NOMO-1 treated with DMSO at 0.1 percent for 48 hours (cell line): ENCODE measurements at regions not wholly inside any gene's neighbourhood (a gene's known extent, or its start where the extent isn't known, plus 50 kb on each side); places are given as distances from the start of the nearest gene placed in this dataset.

Experiments used
- DNase-seq: peaks from one replicate; lab custom pipeline; 2025; ENCODE audit not compliant: unreplicated experiment; lab: John Stamatoyannopoulos, UW

- no peak for DNase-seq
These were observed 55.8 kb upstream of the CDH6 start for GRCh38 chr5:31137676-31138075.

- DNase-seq: no peak
These were observed 57.9 kb upstream of the CDH6 start for GRCh38 chr5:31135542-31135941.

GRCh38 chr5:31133488-31133887 is 60.0 kb upstream of the CDH6 start:
- DNase-seq: peak; percentile 81

DNA sequence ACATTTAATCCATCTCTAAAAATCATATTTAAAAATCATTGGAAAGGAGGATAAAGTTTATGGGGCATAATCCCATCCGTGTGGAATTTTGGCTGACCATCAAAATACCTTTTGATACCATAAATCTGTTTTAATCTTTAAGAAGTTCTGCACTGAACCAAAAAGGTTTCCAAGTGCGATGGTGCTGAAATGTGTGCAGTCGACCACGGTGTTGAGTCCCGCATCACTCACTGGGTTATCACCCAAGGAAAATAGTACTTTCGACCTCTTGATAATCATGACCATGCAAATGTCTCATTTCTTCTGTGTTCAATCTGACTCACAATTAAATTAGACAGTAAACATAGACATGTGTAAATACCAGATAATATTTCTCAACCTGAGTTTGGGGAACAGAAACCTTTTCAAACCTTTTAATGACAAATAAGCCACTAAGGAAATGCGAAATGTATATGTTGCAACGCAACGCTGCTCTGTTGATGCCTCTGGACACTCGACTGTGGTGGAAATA is 62.0 kb upstream of the CDH6 start:
- DNase-seq: peak; percentile 52

GRCh38 chr5:31130676-31131075 is 62.8 kb upstream of the CDH6 start:
- DNase-seq: no peak

DNA sequence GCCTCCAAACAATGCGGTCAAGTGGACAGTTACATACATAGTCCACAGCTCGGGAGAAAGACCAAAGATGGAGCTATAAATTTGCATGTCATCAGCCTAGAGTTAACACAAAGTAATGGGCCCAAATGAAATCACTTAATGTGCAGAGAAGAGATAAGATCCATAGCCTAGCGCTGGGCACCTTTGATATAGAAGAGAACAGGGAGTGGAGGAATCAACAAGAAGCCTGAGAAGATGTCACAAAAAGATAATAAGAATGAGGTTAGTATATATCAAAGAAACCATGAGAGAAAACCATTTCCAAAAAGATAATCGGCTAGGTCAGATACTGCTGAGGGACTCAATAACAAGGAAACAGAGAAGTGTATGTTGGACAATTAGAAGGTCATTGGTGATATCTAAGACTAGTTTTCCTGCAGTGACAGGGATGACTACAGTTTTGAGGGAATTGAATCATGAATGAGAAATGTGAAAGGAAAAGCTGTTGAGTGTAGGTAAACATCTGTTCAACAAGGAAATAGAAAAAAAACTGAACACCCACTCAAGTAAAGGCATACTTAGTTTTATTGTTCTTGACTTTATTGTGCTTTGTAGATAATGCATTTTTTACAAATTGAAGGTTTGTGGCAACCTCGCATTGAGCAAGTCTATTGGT is 68.7 kb upstream of the CDH6 start:
- DNase-seq: no peak

DNA sequence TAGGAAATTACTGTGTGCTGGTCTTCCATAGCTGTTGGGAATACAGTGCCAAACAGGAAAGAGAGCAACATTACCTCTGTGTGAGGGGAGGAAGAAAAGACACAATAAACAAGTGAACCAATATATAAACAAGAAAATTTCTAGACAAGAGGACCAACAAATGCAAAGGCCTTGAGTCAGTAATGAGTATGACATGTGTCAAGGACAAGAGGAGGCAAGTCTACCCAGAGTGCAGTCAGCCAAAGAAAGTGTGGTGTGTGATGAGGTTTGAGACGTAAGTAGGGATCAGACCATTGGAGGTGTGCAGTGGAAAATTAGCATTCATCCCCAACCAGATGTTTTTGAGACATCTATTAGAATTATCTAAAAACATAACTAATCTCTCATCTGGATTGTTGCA is 69.5 kb upstream of the CDH6 start:
- no peak for DNase-seq

GRCh38 chr5:31122998-31123951 is 70.2 kb upstream of the CDH6 start:
- DNase-seq: no peak

- no peak for DNase-seq
These were observed 72.3 kb upstream of the CDH6 start for GRCh38 chr5:31121224-31121623.

DNA sequence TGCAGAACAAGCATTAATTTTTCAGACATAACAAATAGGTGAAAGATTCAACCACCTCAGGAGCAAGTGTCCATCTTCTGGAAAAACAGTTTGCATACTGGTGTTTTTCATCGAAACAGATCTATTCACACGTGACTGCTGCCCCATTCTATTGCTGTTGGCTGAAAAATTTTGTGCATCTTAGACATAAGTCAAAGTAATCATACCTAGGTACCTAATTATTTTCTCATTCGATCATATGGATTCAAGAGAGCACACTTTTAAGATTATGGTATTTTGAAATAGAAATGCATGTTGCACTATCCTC is 72.9 kb upstream of the CDH6 start:
- DNase-seq: no peak

DNA sequence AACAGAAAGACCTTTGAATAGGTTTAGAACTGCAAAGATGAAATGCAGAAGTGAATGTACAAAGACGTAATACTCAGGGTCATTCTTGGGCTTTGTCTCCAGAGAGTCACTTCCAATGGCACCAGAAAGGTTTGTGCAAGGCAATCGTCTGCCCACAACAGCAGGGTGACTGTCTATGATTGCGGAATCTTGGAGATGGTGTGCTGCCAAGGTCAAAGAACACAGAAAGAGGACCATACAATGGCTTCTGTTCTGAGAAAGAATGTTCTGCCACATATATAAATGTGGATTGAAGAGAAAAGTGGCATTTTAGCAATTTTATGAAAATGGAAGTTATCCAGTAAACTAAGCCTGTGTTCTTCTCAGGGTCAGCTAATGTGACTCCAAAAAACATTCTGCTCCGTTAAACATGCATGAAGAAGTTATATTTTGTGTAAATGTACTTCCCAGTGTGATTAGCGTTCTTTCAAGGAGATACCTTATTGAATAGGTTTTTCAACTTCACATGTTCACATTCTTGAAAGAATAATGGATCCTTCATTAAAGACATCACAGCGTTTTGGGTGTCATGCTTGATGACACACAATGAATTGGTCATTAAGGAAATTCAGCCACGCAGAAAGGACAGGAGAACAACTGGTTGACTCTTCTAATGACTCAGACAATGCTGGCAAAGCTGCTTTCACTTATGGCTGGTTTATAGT is 73.4 kb upstream of the CDH6 start:
- DNase-seq: peak; percentile 53

DNA sequence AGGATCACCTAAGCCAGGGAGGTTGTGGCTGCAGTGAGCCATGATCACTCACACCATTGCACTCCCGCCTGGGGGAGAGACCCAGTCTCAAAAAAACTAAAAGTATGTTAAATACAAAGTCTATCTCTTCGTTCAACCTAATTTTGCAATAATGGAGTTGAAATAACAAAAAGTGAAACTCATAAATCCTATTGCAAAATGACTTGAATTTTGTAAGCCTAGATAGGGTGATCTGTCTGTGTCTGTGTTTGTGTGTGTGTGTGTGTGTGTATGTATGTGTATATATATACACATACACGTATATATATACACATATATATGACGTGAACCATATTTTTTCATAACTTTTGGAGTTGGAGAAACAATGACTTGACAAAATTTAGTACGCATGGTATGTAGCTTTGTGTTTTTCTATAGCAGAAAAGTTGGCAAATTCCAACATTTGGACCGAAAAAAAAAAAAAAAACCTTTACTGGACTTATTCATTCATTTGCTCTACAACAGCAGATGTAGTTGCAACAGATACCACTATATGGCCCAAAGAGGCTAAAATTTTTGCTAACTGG is 76.9 kb upstream of the CDH6 start:
- peak; percentile 23 for DNase-seq

- no peak for DNase-seq
These were observed 78.7 kb upstream of the CDH6 start for GRCh38 chr5:31114817-31115216.

GRCh38 chr5:31113666-31114350 is 79.7 kb upstream of the CDH6 start:
- no peak for DNase-seq

DNA sequence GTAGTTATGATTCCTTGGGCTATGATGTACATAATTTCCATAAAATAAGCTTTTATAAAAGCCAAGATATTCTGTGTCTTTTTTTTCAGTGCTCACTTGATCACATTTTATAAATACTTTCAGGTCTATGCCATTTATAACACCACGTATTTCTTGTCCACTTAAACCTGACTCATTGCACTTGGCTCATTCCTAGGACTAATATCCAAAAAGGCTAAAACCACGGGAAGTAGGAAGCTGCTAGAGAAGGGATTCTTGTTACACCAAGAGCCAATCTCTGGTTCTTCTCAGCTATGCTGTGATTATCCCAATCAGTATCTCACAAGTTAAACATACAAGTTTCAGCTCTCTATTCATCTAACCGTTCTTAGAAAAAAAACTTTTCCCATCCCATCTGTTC is 80.4 kb upstream of the CDH6 start:
- no peak for DNase-seq

- no peak for DNase-seq
These were observed 86.4 kb upstream of the CDH6 start for GRCh38 chr5:31107091-31107518.

GRCh38 chr5:31106691-31107090 is 86.8 kb upstream of the CDH6 start:
- DNase-seq: no peak

- no peak for DNase-seq
These were observed 87.2 kb upstream of the CDH6 start for GRCh38 chr5:31106278-31106677.

- no peak for DNase-seq
These were observed 88.7 kb upstream of the CDH6 start for GRCh38 chr5:31104775-31105174.

DNA sequence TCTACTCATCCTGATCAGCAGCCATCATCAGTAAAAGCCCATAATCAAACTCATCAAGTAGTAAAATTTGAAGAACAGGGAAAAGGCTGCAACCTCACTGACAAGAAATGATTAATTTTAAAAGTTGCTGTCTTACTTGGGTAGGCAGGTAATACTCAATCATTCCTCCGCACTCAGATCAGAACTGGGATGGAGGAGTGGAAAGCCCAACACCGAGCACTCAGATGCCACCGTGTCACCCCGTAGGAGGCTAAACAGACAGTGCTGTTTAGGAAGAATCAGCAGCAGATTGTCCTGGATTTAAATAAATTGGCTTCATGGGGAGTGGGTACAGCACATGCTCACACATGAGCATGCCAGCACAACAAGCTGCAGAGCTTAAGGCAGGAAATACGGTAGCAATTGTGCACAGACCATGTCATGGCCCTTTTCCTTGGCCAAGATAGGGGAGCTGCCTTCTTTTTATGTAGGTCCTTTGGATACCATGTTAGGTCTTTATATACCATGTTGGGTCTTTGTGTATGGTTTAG is 92.6 kb upstream of the CDH6 start:
- DNase-seq: no peak
